Activated naive CD4-positive, alpha-beta T cell treated with anti-CD3 and anti-CD28 coated beads for 36 hours (primary cell): ENCODE measurements at regions not wholly inside any gene's neighbourhood (a gene's known extent, or its start where the extent isn't known, plus 50 kb on each side); places are given as distances from the start of the nearest gene placed in this dataset.

ENCODE experiments used
- CTCF ChIA-PET: fragments of 350-600 bp; sonication (Branson Sonifier 250); formaldehyde crosslinking; loops from one replicate; lab custom pipeline; 2021; ENCODE audit warnings: antibody characterized with exemption; lab: Charles Lee
- DNase-seq: peaks from one replicate; pipeline ENCODE4 v3.0.0-alpha.2; 2020
- H3K27ac Mint-ChIP-seq: one replicate; pipeline ENCODE4 v1.8.0; 2021; ENCODE audit warnings: mild to moderate bottlenecking, mixed read lengths
- H3K27me3 Mint-ChIP-seq: one replicate; pipeline ENCODE4 v1.8.0; 2021; ENCODE audit warnings: low read depth, mixed read lengths
- H3K36me3 Mint-ChIP-seq: one replicate; pipeline ENCODE4 v1.8.0; 2021; ENCODE audit warnings: low read depth, mixed read lengths
- H3K4me1 Mint-ChIP-seq: one replicate; pipeline ENCODE4 v1.8.0; 2021; ENCODE audit warnings: low read depth, mixed read lengths
- H3K4me3 Mint-ChIP-seq: one replicate; pipeline ENCODE4 v1.8.0; 2021; ENCODE audit warnings: mild to moderate bottlenecking, moderate library complexity, mixed read lengths
- H3K9me3 Mint-ChIP-seq: one replicate; pipeline ENCODE4 v1.8.0; 2021; ENCODE audit warnings: mixed read lengths
- intact Hi-C: fragments of 100-400 bp; cut with micrococcal nuclease; formaldehyde crosslinking; loops from one replicate; pipeline ENCODE4 v1.15.1; 2023

- H3K4me1 Mint-ChIP-seq = no peaks in the 10 kb centered on the region
- H3K27me3 Mint-ChIP-seq = no peaks in the 10 kb centered on the region
- no peak for DNase-seq
- no peaks in the 10 kb centered on the region for H3K9me3 Mint-ChIP-seq
- intact Hi-C loops = no loop called here
- no peak overlapping the region for H3K27ac Mint-ChIP-seq
- no peak overlapping the region for H3K4me3 Mint-ChIP-seq
- no peaks in the 10 kb centered on the region for H3K36me3 Mint-ChIP-seq
- CTCF ChIA-PET = no interaction called here
Measured at GRCh38 chr2:239494578-239494977, 93.8 kb upstream of the HDAC4 start.

- Mint-ChIP-seq H3K4me1 (no peaks in the 10 kb centered on the region), H3K9me3 (no peaks in the 10 kb centered on the region), H3K27ac (no peak overlapping the region), H3K4me3 (no peak overlapping the region), H3K36me3 (no peaks in the 10 kb centered on the region), H3K27me3 (no peaks in the 10 kb centered on the region)
- CTCF ChIA-PET = interaction anchor here (0.7 kb wide), 1 partner anchor 392 kb away, joined by 3 read pairs; no protein-coding TSS in a partner anchor
- DNase-seq = no peak
- intact Hi-C loops = no loop called here
Measured at GRCh38 chr2:239489481-239489880, 88.7 kb upstream of the HDAC4 start.

- H3K9me3 Mint-ChIP-seq = no peaks in the 10 kb centered on the region
- no peak overlapping the region for H3K27ac Mint-ChIP-seq
- H3K27me3 Mint-ChIP-seq = no peaks in the 10 kb centered on the region
- no peak for DNase-seq
- intact Hi-C loops = no loop called here
- no peaks in the 10 kb centered on the region for H3K4me1 Mint-ChIP-seq
- H3K36me3 Mint-ChIP-seq = no peaks in the 10 kb centered on the region
- no peak overlapping the region for H3K4me3 Mint-ChIP-seq
- CTCF ChIA-PET = no interaction called here
Measured at GRCh38 chr2:239488125-239488524, 87.3 kb upstream of the HDAC4 start.

GRCh38 chr2:239487272-239487671, 86.5 kb upstream of the HDAC4 start:
- CTCF ChIA-PET = no interaction called here
- Mint-ChIP-seq H3K27me3 (no peaks in the 10 kb centered on the region), H3K36me3 (no peaks in the 10 kb centered on the region), H3K27ac (no peak overlapping the region), H3K9me3 (no peaks in the 10 kb centered on the region), H3K4me1 (no peaks in the 10 kb centered on the region), H3K4me3 (no peak overlapping the region)
- DNase-seq = no peak
- intact Hi-C loops = no loop called here

GRCh38 chr2:239485622-239486021, 84.8 kb upstream of the HDAC4 start:
- no peak for DNase-seq
- intact Hi-C loops = no loop called here
- Mint-ChIP-seq H3K9me3 (no peaks in the 10 kb centered on the region), H3K27me3 (no peaks in the 10 kb centered on the region), H3K4me3 (no peak overlapping the region), H3K4me1 (no peaks in the 10 kb centered on the region), H3K27ac (no peak overlapping the region), H3K36me3 (no peaks in the 10 kb centered on the region)
- CTCF ChIA-PET = no interaction called here

- CTCF ChIA-PET = no interaction called here
- no peak for DNase-seq
- intact Hi-C loops = no loop called here
- no peaks in the 10 kb centered on the region for H3K27me3 Mint-ChIP-seq
- H3K4me3 Mint-ChIP-seq = no peak overlapping the region
- no peaks in the 10 kb centered on the region for H3K36me3 Mint-ChIP-seq
- no peak overlapping the region for H3K27ac Mint-ChIP-seq
- H3K4me1 Mint-ChIP-seq = no peaks in the 10 kb centered on the region
- H3K9me3 Mint-ChIP-seq = no peaks in the 10 kb centered on the region
Measured at GRCh38 chr2:239484571-239485355, 83.9 kb upstream of the HDAC4 start.

- no peak overlapping the region for H3K4me3 Mint-ChIP-seq
- no peaks in the 10 kb centered on the region for H3K27me3 Mint-ChIP-seq
- no peak overlapping the region for H3K27ac Mint-ChIP-seq
- no peak for DNase-seq
- H3K9me3 Mint-ChIP-seq = no peaks in the 10 kb centered on the region
- CTCF ChIA-PET = no interaction called here
- no peaks in the 10 kb centered on the region for H3K4me1 Mint-ChIP-seq
- no peaks in the 10 kb centered on the region for H3K36me3 Mint-ChIP-seq
- intact Hi-C loops = no loop called here
Measured at GRCh38 chr2:239482778-239483712, 82.2 kb upstream of the HDAC4 start.

- CTCF ChIA-PET = no interaction called here
- intact Hi-C loops = no loop called here
- DNase-seq = no peak
- no peak overlapping the region for H3K4me3 Mint-ChIP-seq
- no peaks in the 10 kb centered on the region for H3K27me3 Mint-ChIP-seq
- H3K9me3 Mint-ChIP-seq = no peaks in the 10 kb centered on the region
- no peak overlapping the region for H3K27ac Mint-ChIP-seq
- H3K36me3 Mint-ChIP-seq = no peaks in the 10 kb centered on the region
- H3K4me1 Mint-ChIP-seq = no peaks in the 10 kb centered on the region
Measured at GRCh38 chr2:239479471-239479870, 78.7 kb upstream of the HDAC4 start.

GRCh38 chr2:239477591-239477990, 76.8 kb upstream of the HDAC4 start:
- no peak for DNase-seq
- CTCF ChIA-PET = no interaction called here
- H3K4me3 Mint-ChIP-seq = no peak overlapping the region
- no peaks in the 10 kb centered on the region for H3K9me3 Mint-ChIP-seq
- H3K27me3 Mint-ChIP-seq = no peaks in the 10 kb centered on the region
- H3K36me3 Mint-ChIP-seq = no peaks in the 10 kb centered on the region
- intact Hi-C loops = no loop called here
- no peak overlapping the region for H3K27ac Mint-ChIP-seq
- H3K4me1 Mint-ChIP-seq = no peaks in the 10 kb centered on the region

GRCh38 chr2:239476757-239477585, 76.2 kb upstream of the HDAC4 start:
- Mint-ChIP-seq H3K27ac (no peak overlapping the region), H3K9me3 (no peaks in the 10 kb centered on the region), H3K36me3 (no peaks in the 10 kb centered on the region), H3K4me1 (no peaks in the 10 kb centered on the region), H3K4me3 (no peak overlapping the region), H3K27me3 (no peaks in the 10 kb centered on the region)
- CTCF ChIA-PET = no interaction called here
- intact Hi-C loops = no loop called here
- DNase-seq = no peak

GRCh38 chr2:239476029-239476756, 75.4 kb upstream of the HDAC4 start:
- H3K27me3 Mint-ChIP-seq = no peaks in the 10 kb centered on the region
- no peak overlapping the region for H3K4me3 Mint-ChIP-seq
- no peak for DNase-seq
- intact Hi-C loops = no loop called here
- no peaks in the 10 kb centered on the region for H3K4me1 Mint-ChIP-seq
- no peaks in the 10 kb centered on the region for H3K9me3 Mint-ChIP-seq
- no peaks in the 10 kb centered on the region for H3K36me3 Mint-ChIP-seq
- H3K27ac Mint-ChIP-seq = no peak overlapping the region
- CTCF ChIA-PET = interaction anchor here (0.6 kb wide), 1 partner anchor 29 kb away, joined by 6 read pairs; no protein-coding TSS in a partner anchor
